VCaP (cell line): ENCODE measurements at regions not wholly inside any gene's neighbourhood (a gene's known extent, or its start where the extent isn't known, plus 50 kb on each side); places are given as distances from the start of the nearest gene placed in this dataset.

Source experiments
- H3K27ac ChIP-seq: fragments of 450-650 bp; 2 replicates; pipeline ENCODE4 v1.5.1; 2017
- TF ChIP-seq, protein P1 (sequence below): fragments of 450-650 bp; conservative IDR thresholded peaks from 2 replicates; pipeline ENCODE4 v1.5.1; 2017; ENCODE audit warnings: mild to moderate bottlenecking, moderate library complexity

DNA sequence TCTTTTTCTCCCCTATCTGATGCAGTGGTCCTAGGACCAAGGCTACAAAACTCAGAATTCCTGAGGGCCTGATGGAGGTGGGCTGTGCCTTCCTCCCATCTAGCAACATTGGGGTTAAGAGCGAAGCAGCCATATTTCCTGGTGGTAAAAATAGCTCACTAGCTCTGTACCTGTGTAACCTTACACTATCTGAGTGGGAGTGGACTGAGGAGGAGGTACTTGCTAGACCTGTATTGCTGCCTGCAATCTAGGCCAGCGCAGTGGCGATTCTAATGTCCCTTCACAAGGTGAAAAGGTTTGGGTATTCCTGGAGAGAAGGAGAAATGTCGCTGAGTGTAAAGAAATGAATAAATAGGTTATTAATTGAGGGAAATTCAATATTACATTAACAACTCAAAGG is 80.2 kb upstream of the LIFR start:
- TF ChIP-seq, protein P1, sequence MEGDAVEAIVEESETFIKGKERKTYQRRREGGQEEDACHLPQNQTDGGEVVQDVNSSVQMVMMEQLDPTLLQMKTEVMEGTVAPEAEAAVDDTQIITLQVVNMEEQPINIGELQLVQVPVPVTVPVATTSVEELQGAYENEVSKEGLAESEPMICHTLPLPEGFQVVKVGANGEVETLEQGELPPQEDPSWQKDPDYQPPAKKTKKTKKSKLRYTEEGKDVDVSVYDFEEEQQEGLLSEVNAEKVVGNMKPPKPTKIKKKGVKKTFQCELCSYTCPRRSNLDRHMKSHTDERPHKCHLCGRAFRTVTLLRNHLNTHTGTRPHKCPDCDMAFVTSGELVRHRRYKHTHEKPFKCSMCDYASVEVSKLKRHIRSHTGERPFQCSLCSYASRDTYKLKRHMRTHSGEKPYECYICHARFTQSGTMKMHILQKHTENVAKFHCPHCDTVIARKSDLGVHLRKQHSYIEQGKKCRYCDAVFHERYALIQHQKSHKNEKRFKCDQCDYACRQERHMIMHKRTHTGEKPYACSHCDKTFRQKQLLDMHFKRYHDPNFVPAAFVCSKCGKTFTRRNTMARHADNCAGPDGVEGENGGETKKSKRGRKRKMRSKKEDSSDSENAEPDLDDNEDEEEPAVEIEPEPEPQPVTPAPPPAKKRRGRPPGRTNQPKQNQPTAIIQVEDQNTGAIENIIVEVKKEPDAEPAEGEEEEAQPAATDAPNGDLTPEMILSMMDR: no peak
- peak overlapping the region; percentile 56 for H3K27ac ChIP-seq

DNA sequence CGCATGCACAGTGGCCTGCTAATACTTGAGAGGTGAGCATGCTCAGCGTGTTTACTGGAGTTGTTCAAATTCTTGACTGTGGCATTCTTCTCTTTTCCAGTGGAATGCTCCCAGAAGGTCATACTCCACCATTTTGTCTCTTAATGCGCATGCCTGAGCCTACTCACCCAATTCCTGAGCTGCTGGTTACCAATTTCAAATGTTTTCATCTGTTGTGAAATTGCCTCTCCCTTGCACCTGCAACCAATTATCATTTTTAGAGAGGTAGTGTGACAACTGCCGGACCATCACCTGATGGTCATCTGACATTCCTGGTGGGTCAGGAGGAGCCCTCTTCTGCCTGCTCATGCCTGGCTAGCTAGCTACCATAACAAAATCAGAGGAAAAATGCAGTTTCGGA is 82.2 kb upstream of the LIFR start:
- TF ChIP-seq, protein P1: no peak
- peak overlapping the region; percentile 38; the same call in 1 of the 2 replicates for H3K27ac ChIP-seq

DNA sequence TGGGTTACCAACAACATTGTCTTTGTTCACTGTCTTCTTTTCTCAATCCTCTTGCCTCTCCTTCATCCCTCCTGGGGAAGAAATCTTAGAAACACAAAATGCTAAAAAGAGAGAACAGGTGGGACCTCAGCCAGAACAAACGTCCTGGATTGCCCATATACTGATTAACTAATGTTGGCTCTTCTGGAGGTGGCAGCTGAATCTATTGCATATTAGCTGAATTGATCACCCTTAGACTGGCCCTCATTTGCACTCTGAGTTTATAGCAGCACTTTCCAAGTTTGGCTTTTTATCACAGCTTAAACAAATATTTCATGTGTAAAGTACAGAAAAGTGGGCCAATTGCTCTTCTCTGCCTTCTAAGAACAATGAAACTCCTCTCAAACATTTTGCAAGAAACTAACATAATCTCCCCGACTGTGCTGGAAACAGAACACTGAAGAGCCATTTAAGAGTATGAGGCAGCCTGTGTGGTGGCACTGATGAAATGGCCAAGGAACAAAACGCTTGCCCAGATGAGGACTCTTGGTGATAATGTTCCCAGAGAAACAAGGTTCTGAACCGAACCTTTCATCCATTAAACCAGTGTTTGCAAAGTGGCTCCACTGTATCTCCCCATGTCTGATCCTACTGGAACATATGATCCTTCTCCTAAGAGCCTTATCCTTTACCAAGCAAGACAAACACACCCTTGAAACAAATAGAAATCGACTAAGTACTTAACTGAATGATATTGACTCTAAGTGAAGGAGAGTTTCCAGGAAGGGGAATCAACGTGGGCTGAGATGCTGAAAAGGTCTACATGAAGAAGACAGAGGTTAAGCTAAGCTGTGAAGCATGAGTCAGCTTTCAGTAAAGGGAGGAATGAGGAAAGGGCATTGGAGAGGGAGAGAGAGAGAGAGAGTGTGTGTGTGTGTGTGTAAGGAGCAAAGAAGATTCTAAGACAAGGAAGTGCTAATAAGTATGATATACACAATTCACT is 83.2 kb upstream of the LIFR start:
- peak overlapping the region; percentile 38 for H3K27ac ChIP-seq
- TF ChIP-seq, protein P1: no peak

DNA sequence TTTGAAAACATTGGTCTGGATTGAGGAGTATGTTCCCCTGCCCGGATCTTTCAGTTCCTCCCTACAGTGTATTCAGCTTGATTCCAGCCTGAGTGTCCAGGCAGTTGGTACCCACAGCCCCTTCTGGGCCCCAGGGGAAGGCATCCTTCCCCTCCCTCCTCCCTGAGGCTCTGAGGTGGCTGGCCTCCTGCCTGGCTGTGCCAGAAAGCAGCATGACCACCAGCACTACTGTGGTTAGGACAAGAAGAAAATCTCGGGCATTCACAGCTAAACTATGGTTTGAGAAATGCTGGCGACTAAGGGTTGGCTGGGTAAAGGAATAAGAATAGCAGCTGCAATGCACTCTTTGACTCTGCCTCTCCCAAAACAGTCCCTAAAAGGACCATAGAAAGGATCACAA is 84.6 kb upstream of the LIFR start:
- H3K27ac ChIP-seq: no peak overlapping the region
- TF ChIP-seq, protein P1: no peak

DNA sequence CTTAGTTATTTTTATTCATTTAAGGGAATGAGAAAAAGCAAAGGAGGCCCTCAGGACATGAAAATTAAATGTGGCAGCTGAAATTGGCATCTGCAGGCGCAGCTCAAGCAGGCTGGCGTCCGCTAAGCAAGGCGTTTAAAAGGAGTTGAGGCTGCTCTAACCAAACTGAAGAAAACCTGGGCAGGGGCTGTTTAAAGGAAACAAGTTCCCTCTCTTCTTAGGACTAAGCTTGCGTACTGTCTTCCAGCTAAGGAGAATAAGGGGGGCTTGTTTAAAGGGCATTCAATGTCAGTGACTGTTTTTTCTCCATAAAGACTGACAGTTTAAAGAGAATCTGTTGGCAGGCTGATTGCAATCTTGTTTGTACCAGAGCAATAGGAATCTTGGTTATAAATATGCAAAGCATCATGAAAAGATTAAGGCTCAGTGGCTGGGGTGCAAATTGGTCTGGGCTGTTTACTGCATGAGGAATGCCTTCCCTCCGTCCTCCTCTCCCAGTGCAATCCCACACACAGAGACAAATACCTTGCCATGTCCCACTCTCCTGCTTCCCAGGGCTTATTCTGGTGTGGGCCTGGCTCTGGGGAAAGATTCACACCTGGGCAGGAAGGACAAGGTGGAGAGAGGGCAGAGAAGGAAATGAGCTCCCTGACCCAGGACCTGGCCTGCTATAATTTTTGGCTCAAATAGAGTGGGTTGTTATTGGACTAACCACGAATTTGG is 85.9 kb upstream of the LIFR start:
- TF ChIP-seq, protein P1: no peak
- peak overlapping the region; percentile 45 for H3K27ac ChIP-seq

DNA sequence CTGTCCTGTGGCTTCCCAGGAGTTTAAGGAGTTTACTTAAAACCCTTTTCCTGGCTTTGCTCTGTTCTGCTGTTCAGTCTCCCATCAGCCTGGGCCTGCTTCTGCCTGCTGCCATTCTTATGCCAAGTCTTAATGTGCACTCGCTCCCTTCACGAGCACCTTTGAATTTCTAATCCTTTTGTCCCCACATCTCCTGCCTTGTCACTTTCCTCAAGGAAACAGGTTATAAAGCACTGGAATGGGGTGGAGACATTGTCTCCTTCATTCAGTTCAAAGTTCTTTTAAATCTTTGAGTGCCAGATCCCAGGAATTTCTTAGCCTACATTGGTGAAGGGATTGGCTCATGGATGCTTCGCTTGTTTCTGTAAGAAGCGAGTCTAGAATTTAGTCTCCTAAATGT is 87.2 kb upstream of the LIFR start:
- TF ChIP-seq, protein P1: no peak

DNA sequence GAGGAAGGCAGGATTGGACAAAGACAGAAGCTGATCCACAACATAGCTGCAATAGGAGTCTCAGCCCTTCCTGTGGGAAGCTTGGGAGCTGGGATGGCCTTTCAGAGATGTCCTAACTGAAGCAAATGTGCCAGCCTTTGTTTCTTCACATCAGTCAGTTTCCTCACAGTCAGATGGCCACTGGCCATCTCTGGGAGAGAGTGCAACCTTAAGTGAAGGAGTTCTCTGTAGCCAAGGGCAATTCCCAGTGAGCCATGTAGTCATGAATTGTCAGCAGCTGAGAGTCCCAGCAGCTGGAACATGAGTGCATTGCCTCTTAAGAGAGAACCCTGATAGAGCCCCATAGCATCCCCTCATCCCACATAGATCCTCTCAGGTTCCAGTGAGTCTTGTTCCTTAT is 89.1 kb upstream of the LIFR start:
- TF ChIP-seq, protein P1: no peak
- no peak overlapping the region for H3K27ac ChIP-seq

More for the DNA sequence above, 87.2 kb upstream of the LIFR start:
- H3K27ac ChIP-seq: no peak overlapping the region
